ENCODE measurements at regions not wholly inside any gene's neighbourhood (a gene's known extent, or its start where the extent isn't known, plus 50 kb on each side); places are given as distances from the start of the nearest gene placed in this dataset.

DNA sequence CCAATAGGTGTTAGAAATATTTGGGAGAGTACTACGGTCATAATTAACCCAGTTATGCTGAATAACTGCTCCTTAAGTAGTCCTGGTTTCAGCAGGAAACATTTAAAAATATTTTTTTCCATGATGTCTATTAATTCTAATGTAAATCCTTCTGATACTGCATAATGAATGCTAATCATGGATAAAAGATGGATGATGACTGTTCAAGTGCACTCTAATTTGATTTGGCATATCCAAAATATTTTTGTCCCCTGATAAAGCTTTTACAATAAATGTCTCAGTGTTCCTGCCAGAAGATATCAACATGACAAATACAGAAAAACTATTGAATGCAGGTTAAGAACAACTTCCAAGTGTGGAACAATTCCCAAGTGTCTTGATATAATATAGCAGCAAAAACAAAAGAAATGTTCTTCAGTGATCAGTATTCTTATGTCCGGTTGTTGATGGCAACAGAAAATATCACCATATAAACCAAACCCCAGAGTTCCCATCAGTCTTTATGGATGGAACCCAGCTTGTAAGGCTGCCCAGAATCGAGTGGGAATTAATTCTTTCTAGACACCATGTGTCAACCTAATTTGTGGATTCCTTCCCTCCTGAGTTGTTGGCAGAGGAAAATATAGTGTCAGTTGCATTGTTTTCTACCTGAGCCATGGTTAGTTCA lies 205.4 kb upstream of the GK2 start:
- Histone ChIP-seq H3K36me3 (replicated peaks in 1 of 2; ENCODE audit: control insufficient read depth in 2 of 2, insufficient read depth in 2 of 2, low read length in 2 of 2) (no peaks in the 10 kb centered on the region), H2BK15ac (ENCODE audit: low read length) (no peak overlapping the region), H2BK12ac (ENCODE audit: low read length) (no peak overlapping the region), H4K91ac (ENCODE audit: low read depth, low read length, poor library complexity) (no peak overlapping the region), H2BK5ac (ENCODE audit: low read length) (no peak overlapping the region), H3K23ac (ENCODE audit: low read depth, low read length, poor library complexity) (no peak overlapping the region), H3K4ac (ENCODE audit: low read length) (no peak overlapping the region), H2AK5ac (ENCODE audit: low read depth, low read length) (no peak overlapping the region), H3K9ac (ENCODE audit: low read depth, low read length, poor library complexity) (no peak overlapping the region), H3K79me1 (ENCODE audit: low read depth, low read length) (no peaks in the 10 kb centered on the region), H3K4me3 (ENCODE audit: low read length in 2 of 2) (no peak overlapping the region), H2AFZ (ENCODE audit: low read length) (no peak overlapping the region), H3K18ac (ENCODE audit: low read length) (no peak overlapping the region), H3K4me2 (ENCODE audit: insufficient read depth, low read length, poor library complexity, severe bottlenecking) (no peak overlapping the region), H2BK120ac (ENCODE audit: low read depth, low read length) (no peak overlapping the region), H3K9me3 (replicated peaks in 1 of 2; ENCODE audit: control insufficient read depth in 2 of 2, insufficient read depth in 1 of 2, low read depth in 1 of 2, low read length in 2 of 2) (no peaks in the 10 kb centered on the region), H3K27me3 (ENCODE audit: control insufficient read depth in 3 of 3, insufficient read depth in 3 of 3, low read depth in 1 of 3, low read length in 3 of 3) (no peaks in the 10 kb centered on the region), H4K8ac (ENCODE audit: low read depth, low read length) (no peak overlapping the region), H3K27ac (replicated peaks; ENCODE audit: low read length) (no peak overlapping the region), H3K14ac (ENCODE audit: low read length) (no peak overlapping the region), H3K4me1 (ENCODE audit: control insufficient read depth in 2 of 2, insufficient read depth in 1 of 2, low read depth in 1 of 2, low read length in 2 of 2) (peaks cover 0 to 2% of the 10 kb centered on the region in 2 donors)
- DNase-seq (ENCODE audit: low spot score): no peak
- WGBS, 2 donors (ENCODE audit: extremely low coverage in 2 of 2, insufficient read length in 2 of 2, insufficient replicate concordance in 1 of 2): no CpG with 5 or more reads among the region's 3 CpGs

DNA sequence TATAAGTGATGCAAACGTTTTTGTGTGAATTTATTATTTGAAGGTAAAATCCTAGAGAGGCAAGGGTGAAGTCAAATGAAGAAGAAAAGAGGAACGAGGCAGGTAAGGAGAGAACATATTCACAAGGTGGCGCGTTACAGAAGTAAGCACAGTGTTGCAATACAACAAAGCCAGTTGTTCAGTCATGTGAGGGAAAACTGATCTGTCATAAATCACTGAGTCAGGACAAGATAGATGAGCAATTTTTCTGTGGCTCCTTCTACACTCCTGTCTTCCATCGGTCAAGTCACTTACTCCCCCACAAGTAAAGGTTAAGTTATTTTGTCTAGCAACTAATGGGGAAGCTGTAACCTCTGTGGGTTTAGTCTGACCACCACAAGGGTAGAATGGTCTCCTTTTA lies 203.0 kb upstream of the GK2 start:
- Histone ChIP-seq H2BK5ac (ENCODE audit: low read length) (no peak overlapping the region), H3K4me1 (ENCODE audit: control insufficient read depth in 2 of 2, insufficient read depth in 1 of 2, low read depth in 1 of 2, low read length in 2 of 2) (peaks cover 0 to 2% of the 10 kb centered on the region in 2 donors), H3K9ac (ENCODE audit: low read depth, low read length, poor library complexity) (no peak overlapping the region), H3K36me3 (replicated peaks in 1 of 2; ENCODE audit: control insufficient read depth in 2 of 2, insufficient read depth in 2 of 2, low read length in 2 of 2) (no peaks in the 10 kb centered on the region), H3K79me1 (ENCODE audit: low read depth, low read length) (no peaks in the 10 kb centered on the region), H3K14ac (ENCODE audit: low read length) (no peak overlapping the region), H3K23ac (ENCODE audit: low read depth, low read length, poor library complexity) (no peak overlapping the region), H2AK5ac (ENCODE audit: low read depth, low read length) (no peak overlapping the region), H2BK12ac (ENCODE audit: low read length) (no peak overlapping the region), H3K9me3 (replicated peaks in 1 of 2; ENCODE audit: control insufficient read depth in 2 of 2, insufficient read depth in 1 of 2, low read depth in 1 of 2, low read length in 2 of 2) (no peaks in the 10 kb centered on the region), H3K18ac (ENCODE audit: low read length) (no peak overlapping the region), H3K4me2 (ENCODE audit: insufficient read depth, low read length, poor library complexity, severe bottlenecking) (no peak overlapping the region), H3K4me3 (ENCODE audit: low read length in 2 of 2) (no peak overlapping the region), H2AFZ (ENCODE audit: low read length) (no peak overlapping the region), H3K4ac (ENCODE audit: low read length) (no peak overlapping the region), H4K91ac (ENCODE audit: low read depth, low read length, poor library complexity) (no peak overlapping the region), H2BK15ac (ENCODE audit: low read length) (no peak overlapping the region), H3K27me3 (ENCODE audit: control insufficient read depth in 3 of 3, insufficient read depth in 3 of 3, low read depth in 1 of 3, low read length in 3 of 3) (no peaks in the 10 kb centered on the region), H3K27ac (replicated peaks; ENCODE audit: low read length) (no peak overlapping the region), H4K8ac (ENCODE audit: low read depth, low read length) (no peak overlapping the region), H2BK120ac (ENCODE audit: low read depth, low read length) (no peak overlapping the region)
- no CpG with 5 or more reads among the region's 5 CpGs for WGBS, 2 donors (ENCODE audit: extremely low coverage in 2 of 2, insufficient read length in 2 of 2, insufficient replicate concordance in 1 of 2)
- DNase-seq (ENCODE audit: low spot score): no peak

DNA sequence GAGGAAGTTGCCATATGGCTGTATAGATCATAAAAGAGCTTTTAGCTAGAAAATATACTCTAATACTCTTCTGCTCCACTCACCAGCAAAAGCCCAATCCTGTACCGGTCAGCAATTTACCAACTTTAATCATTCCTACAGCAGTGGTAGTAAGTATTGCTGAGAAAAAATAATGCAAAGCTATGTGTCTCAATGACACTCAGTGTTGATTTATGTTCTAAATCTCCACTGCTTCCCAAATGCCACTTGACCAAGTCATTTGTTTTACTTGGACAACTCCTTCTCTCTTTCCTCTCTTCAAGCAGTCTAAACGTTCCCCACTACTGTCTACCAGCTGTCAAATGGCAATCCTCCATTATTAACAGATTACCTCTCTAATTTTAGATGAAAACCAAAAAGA lies 201.8 kb upstream of the GK2 start:
- no peak overlapping the region for H2BK12ac ChIP-seq (ENCODE audit: low read length)
- no peak overlapping the region for H3K4ac ChIP-seq (ENCODE audit: low read length)
- H3K79me1 ChIP-seq (ENCODE audit: low read depth, low read length): no peaks in the 10 kb centered on the region
- no peak overlapping the region for H3K18ac ChIP-seq (ENCODE audit: low read length)
- H2AFZ ChIP-seq (ENCODE audit: low read length): no peak overlapping the region
- no peak overlapping the region for H3K4me3 ChIP-seq (ENCODE audit: low read length in 2 of 2)
- no peaks in the 10 kb centered on the region for H3K36me3 ChIP-seq (replicated peaks in 1 of 2; ENCODE audit: control insufficient read depth in 2 of 2, insufficient read depth in 2 of 2, low read length in 2 of 2)
- no peak overlapping the region for H3K14ac ChIP-seq (ENCODE audit: low read length)
- no peak overlapping the region for H2BK15ac ChIP-seq (ENCODE audit: low read length)
- no peak overlapping the region for H4K8ac ChIP-seq (ENCODE audit: low read depth, low read length)
- DNase-seq (ENCODE audit: low spot score): no peak
- H3K4me1 ChIP-seq (ENCODE audit: control insufficient read depth in 2 of 2, insufficient read depth in 1 of 2, low read depth in 1 of 2, low read length in 2 of 2): no peaks in the 10 kb centered on the region
- no peak overlapping the region for H2BK5ac ChIP-seq (ENCODE audit: low read length)
- no peak overlapping the region for H3K27ac ChIP-seq (replicated peaks; ENCODE audit: low read length)
- H2AK5ac ChIP-seq (ENCODE audit: low read depth, low read length): no peak overlapping the region
- H2BK120ac ChIP-seq (ENCODE audit: low read depth, low read length): no peak overlapping the region
- WGBS, 2 donors (ENCODE audit: extremely low coverage in 2 of 2, insufficient read length in 2 of 2, insufficient replicate concordance in 1 of 2): no CpG with 5 or more reads among the region's 2 CpGs
- H3K4me2 ChIP-seq (ENCODE audit: insufficient read depth, low read length, poor library complexity, severe bottlenecking): no peak overlapping the region
- no peaks in the 10 kb centered on the region for H3K9me3 ChIP-seq (replicated peaks in 1 of 2; ENCODE audit: control insufficient read depth in 2 of 2, insufficient read depth in 1 of 2, low read depth in 1 of 2, low read length in 2 of 2)
- no peak overlapping the region for H4K91ac ChIP-seq (ENCODE audit: low read depth, low read length, poor library complexity)
- no peaks in the 10 kb centered on the region for H3K27me3 ChIP-seq (ENCODE audit: control insufficient read depth in 3 of 3, insufficient read depth in 3 of 3, low read depth in 1 of 3, low read length in 3 of 3)
- H3K23ac ChIP-seq (ENCODE audit: low read depth, low read length, poor library complexity): no peak overlapping the region
- no peak overlapping the region for H3K9ac ChIP-seq (ENCODE audit: low read depth, low read length, poor library complexity)

DNA sequence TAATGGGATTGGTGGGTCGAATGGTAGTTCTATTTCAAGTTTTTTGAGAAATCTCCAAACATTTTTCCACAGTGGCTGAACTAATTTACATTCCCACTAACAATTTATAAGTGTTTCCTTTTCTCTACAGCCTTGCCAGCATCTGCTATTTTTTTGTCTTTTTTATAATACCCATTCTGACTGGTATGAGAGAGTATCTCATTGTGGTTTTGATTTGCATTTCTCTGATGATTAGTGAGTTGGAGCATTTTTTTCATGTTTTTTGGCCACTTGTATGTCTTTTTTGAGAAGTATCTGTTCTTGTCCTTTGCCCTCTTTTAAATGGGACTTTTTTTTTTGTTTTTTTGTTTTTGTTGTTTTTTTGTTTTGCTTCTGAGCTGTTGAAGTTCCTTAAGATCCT lies 200.0 kb upstream of the GK2 start:
- Histone ChIP-seq H3K4me1 (ENCODE audit: control insufficient read depth in 2 of 2, insufficient read depth in 1 of 2, low read depth in 1 of 2, low read length in 2 of 2) (no peaks in the 10 kb centered on the region), H3K36me3 (replicated peaks in 1 of 2; ENCODE audit: control insufficient read depth in 2 of 2, insufficient read depth in 2 of 2, low read length in 2 of 2) (no peaks in the 10 kb centered on the region), H3K27me3 (ENCODE audit: control insufficient read depth in 3 of 3, insufficient read depth in 3 of 3, low read depth in 1 of 3, low read length in 3 of 3) (no peaks in the 10 kb centered on the region), H3K9me3 (replicated peaks in 1 of 2; ENCODE audit: control insufficient read depth in 2 of 2, insufficient read depth in 1 of 2, low read depth in 1 of 2, low read length in 2 of 2) (no peaks in the 10 kb centered on the region), H2AK5ac (ENCODE audit: low read depth, low read length) (no peak overlapping the region), H3K14ac (ENCODE audit: low read length) (no peak overlapping the region), H3K4ac (ENCODE audit: low read length) (no peak overlapping the region), H2BK5ac (ENCODE audit: low read length) (no peak overlapping the region), H3K4me3 (ENCODE audit: low read length in 2 of 2) (no peak overlapping the region), H3K4me2 (ENCODE audit: insufficient read depth, low read length, poor library complexity, severe bottlenecking) (no peak overlapping the region), H2BK12ac (ENCODE audit: low read length) (no peak overlapping the region), H3K27ac (replicated peaks; ENCODE audit: low read length) (no peak overlapping the region), H4K8ac (ENCODE audit: low read depth, low read length) (no peak overlapping the region), H2AFZ (ENCODE audit: low read length) (no peak overlapping the region), H4K91ac (ENCODE audit: low read depth, low read length, poor library complexity) (no peak overlapping the region), H3K23ac (ENCODE audit: low read depth, low read length, poor library complexity) (no peak overlapping the region), H3K79me1 (ENCODE audit: low read depth, low read length) (no peaks in the 10 kb centered on the region), H3K9ac (ENCODE audit: low read depth, low read length, poor library complexity) (no peak overlapping the region), H2BK15ac (ENCODE audit: low read length) (no peak overlapping the region), H2BK120ac (ENCODE audit: low read depth, low read length) (no peak overlapping the region), H3K18ac (ENCODE audit: low read length) (no peak overlapping the region)
- no CpG with 5 or more reads among the region's 1 CpG for WGBS, 2 donors (ENCODE audit: extremely low coverage in 2 of 2, insufficient read length in 2 of 2, insufficient replicate concordance in 1 of 2)
- no peak for DNase-seq (ENCODE audit: low spot score)
